T-cell (primary cell): ENCODE measurements at regions not wholly inside any gene's neighbourhood (a gene's known extent, or its start where the extent isn't known, plus 50 kb on each side); places are given as distances from the start of the nearest gene placed in this dataset.

Source experiments
- ATAC-seq, 4 experiments: fragments of 200-7000 bp in 3 of 4; fragments of 150-1000 bp in 1 of 4; cut with Tn5 transposase; replicated peaks in 1 of 4; 1 replicate in 3 of 4; 2 replicates in 1 of 4; pipeline ENCODE4 v1.10.0; 2021; ENCODE audit warnings: moderate library complexity in 3 of 4, mild to moderate bottlenecking in 2 of 4, moderate number of reproducible peaks in 1 of 4
- CTCF ChIA-PET, 2 donors: fragments of 300-600 bp; sonication (Branson Sonifier 250); formaldehyde crosslinking; loops; one replicate each; lab custom pipeline; 2022; ENCODE audit warnings: antibody characterized with exemption in 2 of 2; lab: Charles Lee
- POLR2A ChIA-PET, 2 donors: fragments of 300-600 bp; sonication (Branson Sonifier 250); formaldehyde crosslinking; loops; one replicate each; lab custom pipeline; 2022; ENCODE audit warnings: antibody characterized with exemption in 2 of 2; lab: Charles Lee
- DNase-seq, 35 experiments: peaks; one replicate each; pipeline versions ENCODE4 v3.0.0 to v3.0.0-alpha.2; 2013 to 2023
- H3K27ac ChIP-seq: one replicate; pipeline ENCODE4 v1.5.1; 2013; ENCODE audit warnings: low read length
- H3K27me3 ChIP-seq, 2 experiments: replicated peaks in 1 of 2; 1 replicate in 1 of 2; 2 replicates in 1 of 2; pipeline versions ENCODE4 v1.6.1 to v1.7.0; 2013; ENCODE audit warnings: low read length in 1 of 2, mixed read lengths in 1 of 2; ENCODE audit not compliant: control insufficient read depth in 2 of 2, insufficient read depth in 2 of 2; ENCODE audit errors: extremely low read depth in 1 of 2
- H3K36me3 ChIP-seq, 2 donors: 1 replicate in 1 of 2; 2 replicates in 1 of 2; pipeline versions ENCODE4 v1.6.1 to v1.7.0; 2013; ENCODE audit warnings: low read length in 1 of 2; ENCODE audit not compliant: control insufficient read depth in 2 of 2, insufficient read depth in 1 of 2; ENCODE audit errors: extremely low read depth in 1 of 2
- H3K4me1 ChIP-seq, 2 experiments: 1 replicate in 1 of 2; 2 replicates in 1 of 2; pipeline versions ENCODE4 v1.6.1 to v1.7.0; 2013; ENCODE audit warnings: low read length in 2 of 2, mixed read lengths in 1 of 2; ENCODE audit not compliant: insufficient read depth in 2 of 2, control insufficient read depth in 1 of 2; ENCODE audit errors: extremely low read depth in 1 of 2
- H3K4me3 ChIP-seq, 2 donors: 1 replicate in 1 of 2; 2 replicates in 1 of 2; pipeline versions ENCODE4 v1.5.1 to v1.7.0; 2013; ENCODE audit warnings: mild to moderate bottlenecking in 2 of 2, low read length in 1 of 2, moderate library complexity in 1 of 2; ENCODE audit not compliant: control insufficient read depth in 1 of 2; ENCODE audit errors: extremely low read depth in 1 of 2
- H3K9me3 ChIP-seq: 2 replicates; pipeline ENCODE4 v1.7.0; 2013
- H3K27ac Mint-ChIP-seq, 2 donors: one replicate each; pipeline ENCODE4 v1.8.0; 2020 to 2021; ENCODE audit warnings: mild to moderate bottlenecking in 2 of 2, mixed read lengths in 2 of 2
- H3K27me3 Mint-ChIP-seq, 2 donors: one replicate each; pipeline ENCODE4 v1.8.0; 2021 to 2022; ENCODE audit warnings: mixed read lengths in 2 of 2
- H3K36me3 Mint-ChIP-seq: one replicate; pipeline ENCODE4 v1.8.0; 2021; ENCODE audit warnings: mixed read lengths
- H3K4me1 Mint-ChIP-seq, 3 donors: one replicate each; pipeline ENCODE4 v1.8.0; 2020 to 2022; ENCODE audit warnings: mixed read lengths in 3 of 3, mild to moderate bottlenecking in 1 of 3
- H3K4me3 Mint-ChIP-seq, 3 donors: one replicate each; pipeline ENCODE4 v1.8.0; 2020 to 2022; ENCODE audit warnings: mild to moderate bottlenecking in 3 of 3, mixed read lengths in 3 of 3, moderate library complexity in 3 of 3
- H3K9me3 Mint-ChIP-seq, 3 donors: one replicate each; pipeline ENCODE4 v1.8.0; 2020 to 2022; ENCODE audit warnings: mixed read lengths in 3 of 3
- WGBS: methylation state at CpG from one replicate; pipeline ENCODE4 v1.1.5; 2013; ENCODE audit warnings: missing lambda C conversion rate; ENCODE audit not compliant: insufficient coverage; 5-methylcytosine and 5-hydroxymethylcytosine counted together

DNA sequence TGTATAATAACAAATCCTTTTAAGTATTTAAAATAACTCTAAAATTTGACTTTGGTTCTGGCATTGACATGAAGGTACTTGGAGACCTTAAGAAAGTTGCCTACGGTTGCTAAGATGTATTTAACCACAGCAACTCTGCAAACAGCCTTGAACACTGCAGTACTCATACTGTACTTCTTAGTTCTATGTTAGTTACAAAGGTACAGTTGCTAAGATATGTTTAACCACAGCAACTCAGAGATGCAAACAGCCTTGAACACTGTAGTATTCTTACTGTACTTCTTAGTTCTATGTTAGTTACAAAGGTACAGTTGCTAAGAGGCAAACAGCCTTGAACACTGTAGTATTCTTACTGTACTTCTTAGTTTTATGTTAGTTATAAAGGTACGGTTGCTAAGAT, 268.3 kb upstream of the MIR17HG start:
- H3K4me1 Mint-ChIP-seq = no peaks in the 10 kb centered on the region
- Histone ChIP-seq H3K36me3 (no peaks in the 10 kb centered on the region), H3K4me3 (no peak overlapping the region), H3K27me3 (no peaks in the 10 kb centered on the region), H3K4me1 (no peaks in the 10 kb centered on the region), H3K27ac (no peak overlapping the region), H3K9me3 (no peaks in the 10 kb centered on the region)
- WGBS = no CpG with 5 or more reads among the region's 2 CpGs
- H3K27me3 Mint-ChIP-seq = peaks cover 0 to 6% of the 10 kb centered on the region in 2 donors
- no peak overlapping the region for H3K4me3 Mint-ChIP-seq
- ChIA-PET POLR2A (no interaction called here), CTCF (no interaction called here)
- H3K36me3 Mint-ChIP-seq = no peaks in the 10 kb centered on the region
- DNase-seq (no peak), ATAC-seq (no peak)
- H3K9me3 Mint-ChIP-seq = peaks cover 0 to 4% (median 0%) of the 10 kb centered on the region in 3 donors
- no peak overlapping the region for H3K27ac Mint-ChIP-seq

DNA sequence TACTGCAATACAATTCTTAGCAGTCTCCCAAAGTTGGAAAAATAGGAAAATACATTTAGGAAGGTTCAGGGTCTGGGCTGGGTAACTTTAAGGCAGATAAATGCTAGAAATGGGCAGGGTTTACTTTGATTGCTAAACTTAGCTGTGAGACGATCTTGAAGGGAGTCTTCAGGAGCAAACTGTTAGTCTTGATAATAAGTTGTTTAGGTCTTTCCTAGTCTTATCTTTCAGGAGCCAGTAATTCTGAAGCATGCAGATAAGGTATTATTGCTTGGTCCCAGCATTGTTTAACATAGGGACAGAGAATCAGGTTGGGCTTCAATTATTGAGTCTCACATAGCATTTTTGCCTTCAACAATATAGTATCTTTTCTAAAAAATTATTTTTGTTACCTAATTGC, 262.4 kb upstream of the MIR17HG start:
- Histone ChIP-seq H3K36me3 (no peaks in the 10 kb centered on the region), H3K4me1 (no peaks in the 10 kb centered on the region), H3K27me3 (no peaks in the 10 kb centered on the region), H3K27ac (no peak overlapping the region), H3K9me3 (no peaks in the 10 kb centered on the region), H3K4me3 (no peak overlapping the region)
- no peak for DNase-seq
- ChIA-PET POLR2A (no interaction called here), CTCF (no interaction called here)
- Mint-ChIP-seq H3K4me3 (no peak overlapping the region), H3K27me3 (peaks cover 0 to 3% of the 10 kb centered on the region in 2 donors), H3K36me3 (no peaks in the 10 kb centered on the region), H3K4me1 (no peaks in the 10 kb centered on the region), H3K27ac (no peak overlapping the region), H3K9me3 (peaks cover 0 to 4% (median 0%) of the 10 kb centered on the region in 3 donors)
- WGBS = 75% methylated on average over 1 of the region's 1 CpG
- no peak for ATAC-seq

DNA sequence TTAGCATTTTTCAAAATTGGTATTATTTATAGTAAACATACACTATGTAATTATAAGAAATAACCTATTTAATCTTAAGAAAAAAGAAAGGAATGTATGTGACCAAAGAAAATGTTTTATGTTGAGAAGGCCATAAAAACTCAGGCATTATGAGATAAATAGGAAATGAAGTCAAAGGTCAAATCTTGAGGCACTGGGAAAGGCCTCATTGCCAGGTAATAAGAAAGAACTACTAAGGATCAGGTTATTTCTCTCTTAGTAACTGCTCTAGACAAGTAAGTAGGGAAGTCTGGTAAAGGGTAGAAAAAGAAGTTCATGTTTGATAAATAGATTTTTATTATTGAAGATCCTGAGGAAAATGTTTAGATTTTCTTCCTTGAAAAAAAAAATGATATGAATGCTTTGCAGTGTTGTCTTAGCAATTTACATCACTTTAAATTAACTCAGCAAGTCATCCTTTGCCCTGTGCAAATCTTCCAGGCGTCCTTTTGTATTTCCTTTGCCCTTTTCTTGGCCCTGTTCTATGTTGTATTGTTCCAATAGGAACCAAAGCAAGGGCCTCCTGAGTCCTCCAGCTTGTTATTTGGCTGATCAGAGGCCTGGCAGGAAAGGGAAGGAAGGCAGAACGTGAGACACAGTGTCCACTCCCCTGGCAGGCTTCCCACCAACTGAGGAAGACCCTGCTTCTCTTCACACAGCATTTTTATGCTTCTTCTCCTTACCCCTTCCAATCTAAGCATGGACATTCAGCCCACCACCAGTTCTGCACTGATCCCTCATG, 260.4 kb upstream of the MIR17HG start:
- ATAC-seq (no peak), DNase-seq (no peak)
- CTCF ChIA-PET = no interaction called here
- Histone ChIP-seq H3K27me3 (no peaks in the 10 kb centered on the region), H3K4me1 (no peaks in the 10 kb centered on the region), H3K9me3 (no peaks in the 10 kb centered on the region), H3K36me3 (no peaks in the 10 kb centered on the region), H3K27ac (no peak overlapping the region), H3K4me3 (no peak overlapping the region)
- no peaks in the 10 kb centered on the region for H3K36me3 Mint-ChIP-seq
- H3K4me3 Mint-ChIP-seq = no peak overlapping the region
- H3K27me3 Mint-ChIP-seq = no peaks in the 10 kb centered on the region
- no CpG with 5 or more reads among the region's 2 CpGs for WGBS
- H3K27ac Mint-ChIP-seq = no peak overlapping the region
- H3K9me3 Mint-ChIP-seq = no peaks in the 10 kb centered on the region
- no peaks in the 10 kb centered on the region for H3K4me1 Mint-ChIP-seq
- POLR2A ChIA-PET = no interaction called here

DNA sequence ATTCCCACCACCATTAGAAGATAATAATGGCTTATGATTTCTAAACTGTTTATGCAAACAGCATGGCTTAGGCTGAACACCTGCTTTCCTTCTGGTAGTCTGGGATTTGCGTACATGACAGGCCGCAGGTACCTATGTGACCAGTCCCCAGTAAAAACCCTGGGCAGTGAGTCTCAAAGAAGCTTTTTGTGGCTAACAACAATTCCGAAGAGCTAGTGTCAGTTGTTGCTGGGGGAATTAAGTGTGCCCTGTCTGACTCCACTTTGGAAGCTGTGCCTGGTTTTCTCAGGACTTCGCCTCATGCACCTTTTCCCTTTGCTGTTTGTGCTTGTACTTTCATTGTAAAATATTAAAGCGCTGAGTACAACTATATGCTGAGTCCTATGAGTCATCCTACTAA, 250.2 kb upstream of the MIR17HG start:
- Mint-ChIP-seq H3K27me3 (no peaks in the 10 kb centered on the region), H3K36me3 (no peaks in the 10 kb centered on the region), H3K4me1 (no peaks in the 10 kb centered on the region), H3K4me3 (no peak overlapping the region), H3K27ac (no peak overlapping the region), H3K9me3 (peaks cover 0 to 5% (median 4%) of the 10 kb centered on the region in 3 donors)
- ATAC-seq (no peak), DNase-seq (no peak)
- H3K4me3 ChIP-seq = no peak overlapping the region
- no peaks in the 10 kb centered on the region for H3K9me3 ChIP-seq
- CTCF ChIA-PET = interaction anchor here in 1 of 2 donors (0.6 kb wide), 1 partner anchor 173 kb away, joined by 3 read pairs; no protein-coding TSS in a partner anchor
- H3K27ac ChIP-seq = no peak overlapping the region
- no peaks in the 10 kb centered on the region for H3K4me1 ChIP-seq
- H3K36me3 ChIP-seq = no peaks in the 10 kb centered on the region
- POLR2A ChIA-PET = no interaction called here
- no peaks in the 10 kb centered on the region for H3K27me3 ChIP-seq
- WGBS = 85% methylated on average over 3 of the region's 5 CpGs

DNA sequence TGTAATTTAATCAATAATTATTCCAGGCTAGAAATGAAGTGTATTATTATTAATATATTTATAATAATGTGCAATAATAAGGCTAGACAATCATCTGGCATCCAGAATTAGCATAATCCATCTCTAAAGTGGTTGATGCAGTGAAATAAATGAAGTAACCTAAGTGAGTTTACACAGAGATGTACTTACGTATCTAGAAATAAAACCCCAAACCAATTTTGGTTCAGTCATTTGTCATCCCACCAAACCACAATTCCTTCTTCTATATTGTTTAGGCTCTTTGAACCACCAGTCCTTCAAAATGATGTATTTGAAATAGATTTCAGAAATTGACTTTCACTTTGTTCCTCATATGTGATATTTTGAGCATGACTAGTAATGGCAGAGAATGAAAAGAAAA, 247.6 kb upstream of the MIR17HG start:
- no peak overlapping the region for H3K27ac Mint-ChIP-seq
- CTCF ChIA-PET = no interaction called here

DNA sequence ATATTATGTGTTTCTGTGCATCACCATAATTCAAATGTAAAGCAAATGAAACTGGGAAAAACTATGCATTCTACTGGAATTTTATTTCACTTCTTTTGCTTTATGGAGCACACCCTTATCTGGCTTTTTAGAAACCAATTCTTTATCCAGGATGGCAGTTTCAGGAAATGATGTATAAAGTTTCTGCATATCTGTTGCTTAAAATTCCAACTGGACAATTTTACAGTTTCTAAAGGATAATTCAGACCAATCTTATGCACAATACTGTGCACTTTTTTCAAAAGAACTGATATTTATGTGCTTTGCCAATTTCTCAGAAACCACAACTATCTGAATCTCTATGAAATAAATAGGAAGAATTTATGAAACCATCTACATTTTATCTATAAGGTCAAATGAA, 246.5 kb upstream of the MIR17HG start:
- Mint-ChIP-seq H3K27me3 (peaks cover 0 to 5% of the 10 kb centered on the region in 2 donors), H3K4me3 (no peak overlapping the region), H3K27ac (no peak overlapping the region), H3K9me3 (peaks cover 0 to 2% (median 0%) of the 10 kb centered on the region in 3 donors), H3K36me3 (no peaks in the 10 kb centered on the region), H3K4me1 (no peaks in the 10 kb centered on the region)
- H3K36me3 ChIP-seq = no peaks in the 10 kb centered on the region
- no peak overlapping the region for H3K27ac ChIP-seq
- ATAC-seq = no peak
- ChIA-PET CTCF (no interaction called here), POLR2A (no interaction called here)
- H3K9me3 ChIP-seq = no peaks in the 10 kb centered on the region
- H3K27me3 ChIP-seq = no peaks in the 10 kb centered on the region
- H3K4me3 ChIP-seq = no peak overlapping the region
- no peak for DNase-seq
- no peaks in the 10 kb centered on the region for H3K4me1 ChIP-seq

More for the DNA sequence above, 247.6 kb upstream of the MIR17HG start:
- H3K9me3 Mint-ChIP-seq = peaks cover 0 to 2% (median 0%) of the 10 kb centered on the region in 3 donors
- Histone ChIP-seq H3K4me1 (no peaks in the 10 kb centered on the region), H3K27me3 (no peaks in the 10 kb centered on the region), H3K36me3 (no peaks in the 10 kb centered on the region), H3K9me3 (no peaks in the 10 kb centered on the region), H3K27ac (no peak overlapping the region), H3K4me3 (no peak overlapping the region)
- no peaks in the 10 kb centered on the region for H3K36me3 Mint-ChIP-seq
- no peaks in the 10 kb centered on the region for H3K4me1 Mint-ChIP-seq
- H3K27me3 Mint-ChIP-seq = peaks cover 0 to 5% of the 10 kb centered on the region in 2 donors
- ATAC-seq (no peak), DNase-seq (no peak)
- POLR2A ChIA-PET = no interaction called here
- no CpG with 5 or more reads among the region's 1 CpG for WGBS
- H3K4me3 Mint-ChIP-seq = no peak overlapping the region
